ENCODE measurements at regions not wholly inside any gene's neighbourhood (a gene's known extent, or its start where the extent isn't known, plus 50 kb on each side); places are given as distances from the start of the nearest gene placed in this dataset.

DNA sequence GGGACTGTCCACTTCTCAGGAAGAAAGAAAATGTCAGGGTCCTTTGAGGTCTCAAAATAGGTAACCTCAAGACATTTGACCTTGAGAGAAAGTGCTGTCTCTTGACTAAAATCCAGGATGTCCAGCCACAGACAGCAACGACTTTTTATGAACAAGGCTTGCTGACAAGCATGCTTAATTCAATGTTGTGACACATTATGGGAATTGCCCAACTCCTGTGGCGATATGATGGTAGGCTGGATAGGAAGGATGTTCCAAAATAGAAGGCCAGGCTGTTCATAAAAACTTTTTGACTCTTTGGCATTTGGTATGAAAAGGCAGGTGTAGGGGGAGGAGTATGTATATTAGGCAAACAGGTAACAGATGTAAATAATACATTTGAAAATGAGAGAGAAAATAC lies 50.8 kb upstream of the EDNRA start:
- intact Hi-C loops (cut with micrococcal nuclease), result no loop called here
- Mint-ChIP-seq H3K27ac (no peak overlapping the region), H3K9me3 (peaks cover 21% of the 10 kb centered on the region), H3K36me3 (ENCODE audit: low read depth) (no peaks in the 10 kb centered on the region), H3K27me3 (no peaks in the 10 kb centered on the region), H3K4me1 (ENCODE audit: low read depth) (no peaks in the 10 kb centered on the region), H3K4me3 (no peak overlapping the region)

Data from dendritic cell treated with granulocyte-macrophage colony-stimulating factor and Interleukin-4, amounts not matched to agents 40 ng/mL and 50 ng/mL, for 4 days (primary cell).